ENCODE measurements at regions not wholly inside any gene's neighbourhood (a gene's known extent, or its start where the extent isn't known, plus 50 kb on each side); places are given as distances from the start of the nearest gene placed in this dataset.

DNA sequence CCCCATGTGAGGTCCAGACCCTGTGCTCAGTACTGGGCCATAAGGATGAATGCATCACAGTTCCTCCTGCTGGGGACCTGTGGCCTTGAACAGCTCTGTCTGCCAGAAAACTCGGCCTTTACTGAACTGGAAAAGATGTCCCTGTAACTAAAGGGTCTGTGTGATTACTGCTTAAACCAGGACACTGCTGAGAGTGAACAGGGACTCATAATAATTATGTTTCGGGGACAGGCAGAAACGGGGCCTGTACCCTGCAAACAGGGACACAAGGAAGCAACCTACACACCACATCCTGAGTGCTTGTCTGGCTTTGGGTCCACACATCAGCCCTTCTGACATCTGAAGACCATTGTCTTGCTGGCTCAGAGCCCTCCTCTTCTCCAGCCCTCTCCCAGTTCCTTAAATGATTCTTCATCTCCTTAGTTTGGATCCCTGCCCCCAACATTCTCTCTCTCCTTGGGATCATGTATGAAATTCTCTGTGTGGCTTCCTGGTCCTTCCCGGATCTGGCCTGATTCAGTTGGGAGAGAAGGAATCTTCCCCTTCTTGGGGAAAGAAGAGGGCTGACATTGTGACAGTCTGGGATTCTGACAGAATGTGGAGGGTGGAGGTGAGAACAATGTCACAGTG, 248.0 kb downstream of the MYCN start:
- TF ChIP-seq EGR1 (IDR thresholded peaks at IDR 0.05; ENCODE audit: low read depth in 2 of 2): no peak
- TF ChIP-seq, protein P1, sequence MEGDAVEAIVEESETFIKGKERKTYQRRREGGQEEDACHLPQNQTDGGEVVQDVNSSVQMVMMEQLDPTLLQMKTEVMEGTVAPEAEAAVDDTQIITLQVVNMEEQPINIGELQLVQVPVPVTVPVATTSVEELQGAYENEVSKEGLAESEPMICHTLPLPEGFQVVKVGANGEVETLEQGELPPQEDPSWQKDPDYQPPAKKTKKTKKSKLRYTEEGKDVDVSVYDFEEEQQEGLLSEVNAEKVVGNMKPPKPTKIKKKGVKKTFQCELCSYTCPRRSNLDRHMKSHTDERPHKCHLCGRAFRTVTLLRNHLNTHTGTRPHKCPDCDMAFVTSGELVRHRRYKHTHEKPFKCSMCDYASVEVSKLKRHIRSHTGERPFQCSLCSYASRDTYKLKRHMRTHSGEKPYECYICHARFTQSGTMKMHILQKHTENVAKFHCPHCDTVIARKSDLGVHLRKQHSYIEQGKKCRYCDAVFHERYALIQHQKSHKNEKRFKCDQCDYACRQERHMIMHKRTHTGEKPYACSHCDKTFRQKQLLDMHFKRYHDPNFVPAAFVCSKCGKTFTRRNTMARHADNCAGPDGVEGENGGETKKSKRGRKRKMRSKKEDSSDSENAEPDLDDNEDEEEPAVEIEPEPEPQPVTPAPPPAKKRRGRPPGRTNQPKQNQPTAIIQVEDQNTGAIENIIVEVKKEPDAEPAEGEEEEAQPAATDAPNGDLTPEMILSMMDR (IDR thresholded peaks at IDR 0.05; ENCODE audit: low read depth, low read length, missing input control): no peak
- no peak for TF ChIP-seq REST (IDR thresholded peaks at IDR 0.05)
- TF ChIP-seq, protein P2, sequence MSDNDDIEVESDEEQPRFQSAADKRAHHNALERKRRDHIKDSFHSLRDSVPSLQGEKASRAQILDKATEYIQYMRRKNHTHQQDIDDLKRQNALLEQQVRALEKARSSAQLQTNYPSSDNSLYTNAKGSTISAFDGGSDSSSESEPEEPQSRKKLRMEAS (IDR thresholded peaks at IDR 0.05): no peak
